ENCODE measurements at regions not wholly inside any gene's neighbourhood (a gene's known extent, or its start where the extent isn't known, plus 50 kb on each side); places are given as distances from the start of the nearest gene placed in this dataset.
"Not testable (repeated sequence)": the region's sequence is repeated elsewhere in the genome, so short reads cannot be mapped to it uniquely, and the experiment has no call there.

GRCh38 chr13:26883613-26884257 lies 123.1 kb upstream of the GPR12 start:
- DNase-seq, result no peak

- DNase-seq, result no peak
Observed at GRCh38 chr13:26882731-26883130, 122.1 kb upstream of the GPR12 start.

GRCh38 chr13:26881154-26881553 lies 120.6 kb upstream of the GPR12 start:
- no peak for DNase-seq

GRCh38 chr13:26880735-26881134 lies 120.1 kb upstream of the GPR12 start:
- DNase-seq, result no peak

GRCh38 chr13:26878438-26878837 lies 117.9 kb upstream of the GPR12 start:
- DNase-seq, result no peak

GRCh38 chr13:26873386-26873698 lies 112.8 kb upstream of the GPR12 start:
- no peak for DNase-seq

- DNase-seq, result peak; percentile 35
Observed at GRCh38 chr13:26872525-26873385, 112.2 kb upstream of the GPR12 start.

- DNase-seq, result no peak
Observed at GRCh38 chr13:26867451-26868091, 107.0 kb upstream of the GPR12 start.

- DNase-seq, result no peak
Observed at GRCh38 chr13:26864576-26864975, 104.0 kb upstream of the GPR12 start.

GRCh38 chr13:26861941-26862340 lies 101.4 kb upstream of the GPR12 start:
- no peak for DNase-seq

GRCh38 chr13:26855921-26856320 lies 95.3 kb upstream of the GPR12 start:
- no peak for DNase-seq

- no peak for DNase-seq
Observed at GRCh38 chr13:26855071-26855470, 94.5 kb upstream of the GPR12 start.

GRCh38 chr13:26853323-26853722 lies 92.7 kb upstream of the GPR12 start:
- no peak for DNase-seq

- no peak for DNase-seq
Observed at GRCh38 chr13:26847281-26847680, 86.7 kb upstream of the GPR12 start.

- not testable (repeated sequence) for DNase-seq
Observed at GRCh38 chr13:26845063-26845462, 84.5 kb upstream of the GPR12 start.

GRCh38 chr13:26839682-26840081 lies 79.1 kb upstream of the GPR12 start:
- no peak for DNase-seq

GRCh38 chr13:26838821-26839220 lies 78.2 kb upstream of the GPR12 start:
- DNase-seq, result no peak

GRCh38 chr13:26837997-26838396 lies 77.4 kb upstream of the GPR12 start:
- DNase-seq, result no peak

- no peak for DNase-seq
Observed at GRCh38 chr13:26837102-26837501, 76.5 kb upstream of the GPR12 start.

GRCh38 chr13:26836626-26837025 lies 76.0 kb upstream of the GPR12 start:
- no peak for DNase-seq

- no peak for DNase-seq
Observed at GRCh38 chr13:26834646-26835045, 74.1 kb upstream of the GPR12 start.

GRCh38 chr13:26831336-26831908 lies 70.8 kb upstream of the GPR12 start:
- no peak for DNase-seq

- DNase-seq, result no peak
Observed at GRCh38 chr13:26829716-26830115, 69.1 kb upstream of the GPR12 start.

- DNase-seq, result no peak
Observed at GRCh38 chr13:26824581-26824980, 64.0 kb upstream of the GPR12 start.

Measured in T-helper 9 cell (primary cell).